GM19328 (cell line): ENCODE measurements at regions not wholly inside any gene's neighbourhood (a gene's known extent, or its start where the extent isn't known, plus 50 kb on each side); places are given as distances from the start of the nearest gene placed in this dataset.
"Not testable (repeated sequence)": the region's sequence is repeated elsewhere in the genome, so short reads cannot be mapped to it uniquely, and the experiment has no call there.

Source experiments
- ATAC-seq: cut with Tn5 transposase; IDR thresholded peaks from one replicate; pipeline ENCODE4 v1.9.1; 2021; ENCODE audit warnings: mild to moderate bottlenecking, moderate library complexity; ENCODE audit not compliant: unreplicated experiment

DNA sequence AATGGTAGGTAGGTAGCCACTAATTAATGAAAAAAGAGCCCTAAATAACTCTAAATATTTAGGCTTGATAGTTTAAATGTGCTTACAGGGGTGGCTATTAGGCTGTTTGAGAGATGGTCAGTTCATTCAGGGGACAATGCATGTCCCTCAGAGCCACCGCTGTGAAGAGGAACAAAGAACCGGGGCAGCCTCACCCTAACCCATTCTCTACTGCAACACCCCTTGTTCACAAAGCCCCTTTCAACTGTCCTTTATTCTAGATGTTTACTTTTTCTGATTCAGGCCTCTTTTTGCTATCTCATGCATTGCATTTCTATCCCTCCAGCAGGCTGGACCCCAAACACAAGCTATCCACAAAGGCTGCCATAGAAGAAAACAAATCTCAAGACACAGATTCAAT lies 906.7 kb downstream of the NR2F1-AS1 start:
- ATAC-seq, result no peak

- ATAC-seq, result no peak
Measured at GRCh38 chr5:92665506-92665905, 915.5 kb downstream of the NR2F1-AS1 start.

GRCh38 chr5:92662741-92663140 lies 918.3 kb downstream of the NR2F1-AS1 start:
- ATAC-seq, result no peak

DNA sequence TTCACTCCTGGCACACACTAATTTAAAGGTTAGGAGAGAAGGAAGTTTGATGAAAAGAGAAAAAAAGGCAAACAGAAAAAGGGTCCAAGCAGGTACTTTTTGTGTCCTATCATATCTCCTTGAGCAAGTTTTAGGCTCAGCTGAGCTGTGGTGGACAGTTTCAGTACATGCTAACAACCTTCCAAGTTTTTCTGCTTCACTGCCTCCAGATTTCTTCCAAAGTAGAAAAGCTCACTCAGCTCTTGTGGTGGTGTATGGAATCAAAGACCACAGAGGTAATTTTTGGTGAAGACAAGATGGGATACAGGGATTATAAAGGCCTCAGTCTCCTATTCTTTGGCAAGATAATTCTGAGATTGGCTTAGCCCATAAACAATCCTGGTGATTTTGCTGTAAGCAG lies 921.8 kb downstream of the NR2F1-AS1 start:
- no peak for ATAC-seq

DNA sequence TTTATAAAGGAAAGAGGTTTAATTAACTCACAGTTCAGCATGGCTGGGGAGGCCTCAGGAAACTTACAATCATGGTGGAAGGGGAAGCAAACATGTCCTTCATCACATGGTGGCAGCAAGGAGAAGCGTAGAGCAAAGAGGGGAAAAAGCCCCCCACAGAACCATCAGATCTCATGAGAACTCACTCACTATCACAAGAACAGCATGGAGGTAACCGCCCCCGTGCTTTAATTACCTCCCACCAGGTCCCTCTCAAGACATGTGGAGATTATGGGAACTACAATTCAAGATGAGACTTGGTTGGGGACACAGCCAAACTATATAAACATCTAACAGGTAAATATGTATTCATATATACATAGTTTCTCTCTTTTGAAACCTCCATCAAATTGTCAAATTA lies 926.4 kb downstream of the NR2F1-AS1 start:
- not testable (repeated sequence) for ATAC-seq

DNA sequence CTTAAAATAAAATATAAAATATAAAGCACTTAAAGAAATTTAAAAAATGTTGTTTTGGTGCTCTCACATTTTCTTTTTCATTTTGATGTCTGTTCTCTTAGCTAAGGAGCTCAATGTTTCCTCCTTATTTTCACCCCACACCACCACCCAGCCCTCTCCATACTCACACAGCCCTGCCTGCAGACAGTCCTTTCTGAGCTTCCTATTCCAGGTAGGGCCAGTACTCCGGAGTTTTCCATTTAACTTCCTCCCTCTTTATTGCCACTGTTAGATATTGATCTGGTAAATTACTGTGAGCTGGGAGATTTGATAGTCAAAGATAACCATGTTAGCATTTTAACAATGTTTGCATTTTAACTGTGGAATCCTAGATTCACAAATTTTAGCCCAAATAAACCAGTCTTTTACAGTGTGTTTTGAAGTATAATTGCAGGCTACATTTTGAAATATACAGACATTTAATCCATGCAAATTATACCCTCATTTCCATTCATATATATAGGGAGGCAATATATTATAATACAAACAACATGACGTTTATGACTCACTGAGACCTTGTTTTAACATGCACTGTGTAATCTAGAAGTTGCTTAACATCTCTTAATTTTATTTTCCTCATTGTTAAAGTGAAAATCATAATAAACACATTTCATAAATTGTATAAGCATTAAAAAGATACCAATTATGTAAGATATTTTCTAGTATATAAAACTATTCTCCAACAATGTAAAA lies 927.1 kb downstream of the NR2F1-AS1 start:
- ATAC-seq, result no peak

- no peak for ATAC-seq
Measured at GRCh38 chr5:92652756-92653155, 928.3 kb downstream of the NR2F1-AS1 start.

- ATAC-seq, result no peak
Measured at GRCh38 chr5:92644266-92644886, 936.6 kb downstream of the NR2F1-AS1 start.

DNA sequence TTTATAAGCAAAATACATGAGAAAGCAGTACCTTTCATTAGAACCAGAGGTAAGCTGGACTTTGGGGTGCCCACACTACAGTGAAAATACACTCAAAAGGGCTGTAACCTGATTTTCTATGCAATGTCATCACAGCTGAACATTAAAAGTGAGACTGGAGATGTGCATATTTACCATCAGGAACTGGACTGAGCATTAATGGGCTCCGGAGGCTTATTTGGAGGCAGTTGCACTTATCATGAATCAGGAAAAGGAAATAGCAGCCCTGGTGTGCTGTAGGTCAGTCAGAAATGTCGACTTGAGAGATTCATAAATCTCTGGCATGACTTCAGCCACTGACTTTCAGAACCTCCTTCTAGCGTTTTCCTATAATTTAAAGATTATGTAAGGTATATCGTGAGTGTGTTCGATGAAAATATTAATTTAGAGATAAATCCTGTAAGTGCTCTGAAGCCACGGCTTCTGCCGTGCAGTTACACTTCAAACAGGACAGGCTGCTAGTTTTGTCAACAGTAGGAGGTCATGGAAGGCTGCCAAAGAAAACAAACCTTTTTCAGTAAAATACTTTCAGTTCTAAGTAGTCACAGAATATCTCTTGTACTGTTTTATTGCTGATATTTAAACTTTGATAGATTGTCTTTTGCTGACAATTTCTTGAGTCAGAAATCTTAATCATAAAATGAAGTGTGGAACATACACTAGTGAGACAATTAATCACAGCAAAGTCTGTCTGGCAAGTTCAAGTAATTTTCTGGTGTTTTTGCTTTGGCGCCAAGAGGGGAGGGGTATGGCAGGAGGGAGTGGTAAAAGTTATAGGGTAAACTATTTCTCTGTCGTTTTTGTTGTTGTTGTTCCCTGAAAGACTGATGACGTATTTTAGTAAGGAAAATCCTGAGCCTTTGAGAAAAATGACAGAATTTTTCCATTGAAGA lies 939.7 kb downstream of the NR2F1-AS1 start:
- ATAC-seq, result no peak

DNA sequence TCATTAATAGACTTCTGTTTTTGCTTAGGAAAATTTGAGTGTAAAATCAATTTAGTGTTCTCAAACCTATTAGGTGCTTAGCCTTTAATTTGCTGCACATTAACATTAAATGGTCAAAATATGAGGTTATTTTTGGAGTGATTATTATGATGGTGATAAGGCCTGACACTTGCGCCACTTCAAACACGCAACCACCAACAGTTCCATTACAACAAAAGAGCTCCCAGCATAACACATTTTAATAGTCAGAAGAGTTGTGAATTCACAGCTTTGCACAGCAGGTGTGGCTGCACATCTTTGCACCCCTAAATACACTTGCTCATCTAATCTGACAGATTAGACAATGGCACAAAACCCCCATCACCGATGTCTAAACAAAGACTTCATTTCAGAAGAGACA lies 940.7 kb downstream of the NR2F1-AS1 start:
- ATAC-seq, result no peak

- ATAC-seq, result no peak
Measured at GRCh38 chr5:92637960-92638359, 943.1 kb downstream of the NR2F1-AS1 start.

- no peak for ATAC-seq
Measured at GRCh38 chr5:92637247-92637646, 943.8 kb downstream of the NR2F1-AS1 start.

DNA sequence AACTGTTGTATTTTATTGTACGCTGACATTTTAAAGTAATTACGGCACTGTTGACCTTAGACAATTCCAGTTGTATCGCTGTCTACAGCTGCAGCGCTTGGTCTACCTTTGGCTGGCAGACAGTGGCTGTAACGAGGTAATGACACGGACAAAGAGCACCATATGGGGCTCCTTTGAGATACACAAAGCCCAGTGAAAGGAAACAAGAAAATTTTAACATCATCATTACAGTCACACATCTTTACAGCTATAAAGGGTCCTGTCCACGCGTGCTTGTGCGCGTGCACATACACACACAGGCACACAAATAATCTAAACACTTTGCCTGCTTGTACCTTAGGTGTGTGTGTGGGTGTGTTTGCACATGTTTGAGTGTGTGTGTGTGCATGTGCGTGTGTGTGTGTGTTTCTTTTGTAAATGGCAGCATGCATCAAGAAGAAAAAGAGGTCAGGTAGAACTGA lies 946.0 kb downstream of the NR2F1-AS1 start:
- no peak for ATAC-seq

GRCh38 chr5:92633875-92634487 lies 947.0 kb downstream of the NR2F1-AS1 start:
- no peak for ATAC-seq

DNA sequence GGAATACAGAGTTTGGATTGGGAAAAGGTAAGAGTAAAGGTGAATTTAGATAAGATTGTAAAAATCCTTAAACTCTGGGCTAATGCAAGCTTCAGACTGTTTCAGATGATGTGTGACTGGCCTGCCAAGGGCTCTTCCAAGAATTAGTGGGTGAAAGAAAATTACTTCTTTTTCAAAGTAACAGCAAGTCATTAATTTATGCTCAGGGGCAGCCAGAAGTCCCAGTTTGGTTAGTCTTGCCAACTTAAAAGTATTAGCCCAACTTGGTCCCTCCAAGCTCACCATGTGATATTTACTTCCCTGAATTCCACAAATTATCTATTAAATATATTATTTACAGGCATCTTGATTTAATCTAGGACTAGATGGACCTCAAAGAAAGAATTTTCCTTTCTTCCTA lies 947.8 kb downstream of the NR2F1-AS1 start:
- ATAC-seq, result no peak

- ATAC-seq, result not testable (repeated sequence)
Measured at GRCh38 chr5:92631237-92631701, 949.8 kb downstream of the NR2F1-AS1 start.

DNA sequence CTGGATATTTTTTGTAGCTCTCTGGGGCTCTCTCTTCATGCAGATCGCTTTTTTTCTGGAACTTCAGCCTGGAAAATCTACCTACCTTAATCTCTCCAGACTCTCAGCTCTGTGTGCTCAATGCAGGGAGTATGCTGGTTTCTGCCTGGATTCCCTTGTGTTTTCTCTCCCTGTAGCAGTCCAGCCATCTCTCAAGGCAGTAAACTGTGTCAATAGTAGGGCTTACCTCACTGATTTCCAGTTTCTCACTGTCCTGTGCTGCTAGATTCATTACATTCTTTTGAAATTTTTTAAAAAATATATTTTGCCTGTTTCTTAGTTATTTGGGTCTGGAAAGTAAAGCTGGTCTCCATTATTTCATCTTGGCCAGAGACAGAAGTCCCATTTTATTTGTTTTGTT lies 951.4 kb downstream of the NR2F1-AS1 start:
- no peak for ATAC-seq

DNA sequence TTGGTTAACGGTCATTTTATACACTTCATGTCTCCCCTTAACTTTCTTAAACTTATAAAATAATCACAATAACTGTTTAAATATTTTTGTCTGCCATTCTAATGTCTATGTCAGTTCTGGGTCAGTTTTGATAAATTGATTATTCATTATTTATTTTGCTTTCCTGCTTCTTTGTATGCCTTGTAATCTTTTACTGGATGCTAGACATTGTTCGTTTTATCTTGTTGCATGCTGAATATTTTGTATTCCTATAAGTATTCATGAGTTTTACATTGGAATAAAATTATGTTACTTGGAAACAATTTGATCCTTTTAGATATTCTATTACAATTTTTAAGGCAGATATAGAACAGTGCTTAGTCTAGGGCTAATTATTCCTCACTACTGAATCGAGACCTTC lies 952.0 kb downstream of the NR2F1-AS1 start:
- ATAC-seq, result no peak

DNA sequence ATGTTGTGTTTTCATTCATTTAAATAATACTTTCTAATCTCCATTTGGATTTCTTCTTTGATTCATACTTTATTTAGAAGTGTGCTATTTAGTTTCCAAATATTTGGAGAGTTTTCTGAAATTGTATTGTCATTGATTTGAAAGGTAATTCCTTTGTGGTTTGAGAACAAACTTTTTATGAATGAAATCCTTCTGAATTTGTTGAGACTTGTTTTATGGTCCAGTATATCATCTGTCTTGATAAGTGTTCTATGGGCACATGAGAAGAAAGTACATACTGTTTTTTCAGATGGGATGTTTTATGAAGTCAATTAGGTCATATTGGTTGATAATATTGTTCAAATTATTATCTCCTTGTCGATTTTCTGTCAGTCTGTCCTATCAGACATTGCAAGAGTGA lies 953.8 kb downstream of the NR2F1-AS1 start:
- ATAC-seq, result no peak

DNA sequence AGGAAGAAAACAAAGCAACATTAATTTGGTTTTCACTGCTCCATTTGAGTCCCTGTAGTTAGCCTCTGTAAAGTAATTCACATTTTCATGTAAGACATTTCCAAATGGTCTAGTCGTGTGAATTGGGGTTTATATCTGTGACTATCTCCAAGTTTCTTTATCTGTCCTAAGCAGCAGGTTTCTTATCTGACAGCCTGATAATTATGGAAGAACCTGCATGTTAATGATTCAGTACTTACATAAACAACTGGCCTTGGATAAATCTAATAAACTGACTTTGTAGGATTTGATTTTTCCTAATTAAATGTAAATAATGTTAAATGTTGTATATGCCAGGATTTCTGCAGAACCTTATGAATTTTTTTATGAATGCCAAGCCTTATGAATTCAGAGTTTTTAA lies 964.9 kb downstream of the NR2F1-AS1 start:
- ATAC-seq, result no peak

- no peak for ATAC-seq
Measured at GRCh38 chr5:92613546-92613945, 967.5 kb downstream of the NR2F1-AS1 start.
